ENCODE measurements at regions not wholly inside any gene's neighbourhood (a gene's known extent, or its start where the extent isn't known, plus 50 kb on each side); places are given as distances from the start of the nearest gene placed in this dataset.

DNA sequence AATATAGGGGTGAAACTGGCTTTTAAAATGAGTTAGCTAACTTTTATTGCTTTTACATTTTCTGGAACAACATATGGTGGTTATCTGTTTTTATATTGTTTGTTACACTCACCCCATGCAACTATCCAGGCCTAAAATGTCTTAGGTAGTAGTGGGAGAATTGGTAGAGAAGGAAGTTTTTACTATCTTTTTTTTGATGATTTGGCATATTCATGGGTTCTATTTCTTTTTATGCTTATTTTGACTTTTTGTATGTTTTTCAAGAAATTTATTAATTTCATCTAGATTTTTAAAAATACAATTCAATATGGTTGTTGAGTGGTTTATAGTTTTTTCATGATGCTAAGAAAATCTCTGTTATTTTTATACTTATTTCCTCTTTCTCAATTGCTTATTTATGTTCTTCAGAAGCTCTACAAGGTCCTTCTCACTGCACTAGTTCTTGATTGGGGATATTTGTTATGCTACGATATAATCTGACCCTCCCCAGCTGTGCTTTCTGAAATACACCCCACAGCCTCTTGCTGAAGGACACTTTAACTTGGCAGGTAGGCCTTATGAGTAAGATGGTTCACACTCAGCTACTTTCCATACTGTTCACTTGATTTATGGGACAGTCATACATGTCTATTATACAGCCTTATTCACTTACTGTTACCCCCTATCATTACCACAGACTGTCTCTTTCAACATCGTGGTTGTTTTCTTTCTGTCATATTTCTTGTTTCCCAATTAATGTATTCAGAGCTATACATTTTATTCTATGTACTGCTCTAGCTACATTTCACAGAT lies 431.2 kb downstream of the METTL15 start:
- FAIRE-seq, result no peak

GRCh38 chr11:28537822-28538221 lies 429.6 kb downstream of the METTL15 start:
- no peak for TF ChIP-seq POLR2A (IDR thresholded peaks at IDR 0.05; ENCODE audit: low read depth, low read length)
- no peak for TF ChIP-seq PAX5 (IDR thresholded peaks at IDR 0.05; ENCODE audit: insufficient read depth, low read length, severe bottlenecking)
- no peak for TF ChIP-seq POLR2AphosphoS5 (IDR thresholded peaks at IDR 0.05; ENCODE audit: low read depth, low read length)
- TF ChIP-seq SPI1 (IDR thresholded peaks at IDR 0.05; ENCODE audit: low read depth, low read length), result no peak
- TF ChIP-seq TAF1 (IDR thresholded peaks at IDR 0.05; ENCODE audit: low read depth, low read length), result no peak
- no peak for TF ChIP-seq POU2F2 (IDR thresholded peaks at IDR 0.05; ENCODE audit: low read depth, low read length)
- FAIRE-seq (no peak), DNase-seq (ENCODE audit: insufficient read length, low spot score) (no peak)

More for the DNA sequence above, 431.2 kb downstream of the METTL15 start:
- TF ChIP-seq POU2F2 (IDR thresholded peaks at IDR 0.05; ENCODE audit: low read depth, low read length) (no peak), POLR2A (IDR thresholded peaks at IDR 0.05; ENCODE audit: low read depth, low read length) (no peak), PAX5 (IDR thresholded peaks at IDR 0.05; ENCODE audit: insufficient read depth, low read length, severe bottlenecking) (no peak), SPI1 (IDR thresholded peaks at IDR 0.05; ENCODE audit: low read depth, low read length) (no peak), TAF1 (IDR thresholded peaks at IDR 0.05; ENCODE audit: low read depth, low read length) (no peak), POLR2AphosphoS5 (IDR thresholded peaks at IDR 0.05; ENCODE audit: low read depth, low read length) (no peak)
- DNase-seq (ENCODE audit: insufficient read length, low spot score), result no peak

GRCh38 chr11:28536504-28537267 lies 428.5 kb downstream of the METTL15 start:
- TF ChIP-seq SPI1 (IDR thresholded peaks at IDR 0.05; ENCODE audit: low read depth, low read length), result no peak
- TF ChIP-seq POLR2AphosphoS5 (IDR thresholded peaks at IDR 0.05; ENCODE audit: low read depth, low read length), result no peak
- no peak for TF ChIP-seq PAX5 (IDR thresholded peaks at IDR 0.05; ENCODE audit: insufficient read depth, low read length, severe bottlenecking)
- no peak for TF ChIP-seq POU2F2 (IDR thresholded peaks at IDR 0.05; ENCODE audit: low read depth, low read length)
- no peak for TF ChIP-seq POLR2A (IDR thresholded peaks at IDR 0.05; ENCODE audit: low read depth, low read length)
- no peak for DNase-seq (ENCODE audit: insufficient read length, low spot score)
- FAIRE-seq, result no peak

DNA sequence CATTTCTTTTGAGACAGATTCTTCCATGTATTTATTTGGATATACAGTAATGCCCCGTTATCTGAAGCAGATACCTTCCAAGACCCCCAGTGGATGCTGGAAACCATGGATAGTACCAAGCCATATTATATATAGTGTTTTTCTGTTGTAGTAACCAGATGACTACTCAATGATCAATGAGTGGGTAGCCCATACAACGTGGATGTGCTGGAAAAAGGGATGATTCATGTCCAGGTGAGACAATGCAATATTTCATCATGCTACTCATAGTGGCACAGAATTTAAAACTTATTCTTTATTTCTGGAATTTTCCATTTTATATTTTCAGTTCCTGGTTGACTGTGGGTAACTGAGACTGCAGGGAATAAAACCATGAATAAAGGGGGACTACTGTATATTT lies 427.5 kb downstream of the METTL15 start:
- FAIRE-seq (no peak), DNase-seq (ENCODE audit: insufficient read length, low spot score) (no peak)
- no peak for TF ChIP-seq POLR2AphosphoS5 (IDR thresholded peaks at IDR 0.05; ENCODE audit: low read depth, low read length)
- no peak for TF ChIP-seq POU2F2 (IDR thresholded peaks at IDR 0.05; ENCODE audit: low read depth, low read length)
- TF ChIP-seq TAF1 (IDR thresholded peaks at IDR 0.05; ENCODE audit: low read depth, low read length), result no peak
- no peak for TF ChIP-seq PAX5 (IDR thresholded peaks at IDR 0.05; ENCODE audit: insufficient read depth, low read length, severe bottlenecking)
- no peak for TF ChIP-seq SPI1 (IDR thresholded peaks at IDR 0.05; ENCODE audit: low read depth, low read length)
- no peak for TF ChIP-seq POLR2A (IDR thresholded peaks at IDR 0.05; ENCODE audit: low read depth, low read length)

GRCh38 chr11:28529540-28530410 lies 421.6 kb downstream of the METTL15 start:
- FAIRE-seq (no peak), DNase-seq (ENCODE audit: insufficient read length, low spot score) (no peak)
- TF ChIP-seq SPI1 (IDR thresholded peaks at IDR 0.05; ENCODE audit: low read depth, low read length), result no peak
- no peak for TF ChIP-seq POU2F2 (IDR thresholded peaks at IDR 0.05; ENCODE audit: low read depth, low read length)
- no peak for TF ChIP-seq PAX5 (IDR thresholded peaks at IDR 0.05; ENCODE audit: insufficient read depth, low read length, severe bottlenecking)
- no peak for TF ChIP-seq POLR2A (IDR thresholded peaks at IDR 0.05; ENCODE audit: low read depth, low read length)
- no peak for TF ChIP-seq POLR2AphosphoS5 (IDR thresholded peaks at IDR 0.05; ENCODE audit: low read depth, low read length)
- no peak for TF ChIP-seq TAF1 (IDR thresholded peaks at IDR 0.05; ENCODE audit: low read depth, low read length)

DNA sequence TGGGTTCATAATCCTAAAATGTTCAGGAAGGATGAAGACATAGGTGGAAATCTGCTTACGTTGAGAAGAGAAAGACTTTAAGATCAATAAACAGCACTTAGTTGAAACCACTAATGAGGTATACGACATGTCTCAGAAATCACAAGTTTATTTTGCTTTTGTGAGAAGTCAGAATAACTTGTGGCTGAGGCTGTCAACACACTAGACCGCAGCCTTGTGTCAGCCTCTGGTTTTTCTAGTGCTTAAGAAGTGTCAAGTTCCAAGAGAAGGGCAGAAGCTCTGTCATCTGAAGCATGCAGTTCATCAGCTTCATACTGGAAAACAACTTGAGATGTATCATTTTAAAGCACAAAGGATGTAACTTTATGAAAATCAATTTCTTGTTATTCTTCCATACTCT lies 420.9 kb downstream of the METTL15 start:
- no peak for DNase-seq (ENCODE audit: insufficient read length, low spot score)
- TF ChIP-seq TAF1 (IDR thresholded peaks at IDR 0.05; ENCODE audit: low read depth, low read length), result no peak
- FAIRE-seq, result no peak

DNA sequence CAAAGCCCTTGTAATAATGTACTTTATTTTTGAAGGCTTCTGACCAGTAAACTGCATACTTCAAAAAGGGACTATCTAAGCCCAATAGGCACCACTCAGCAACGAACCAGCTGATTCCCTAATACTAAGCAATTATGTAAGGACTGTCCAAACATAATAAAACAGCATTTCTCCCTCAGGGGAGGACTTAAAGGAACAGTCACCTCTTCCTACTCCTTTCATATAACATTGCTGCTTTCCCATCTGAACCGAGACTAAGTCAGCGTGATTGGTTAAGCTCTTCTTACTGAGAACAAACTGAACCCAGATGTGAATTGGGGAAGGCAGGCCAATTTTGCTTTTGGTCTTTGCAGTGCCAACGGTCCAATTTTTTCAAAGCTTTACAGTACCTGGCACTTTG lies 420.0 kb downstream of the METTL15 start:
- TF ChIP-seq SPI1 (IDR thresholded peaks at IDR 0.05; ENCODE audit: low read depth, low read length) (no peak), POLR2A (IDR thresholded peaks at IDR 0.05; ENCODE audit: low read depth, low read length) (no peak), PAX5 (IDR thresholded peaks at IDR 0.05; ENCODE audit: insufficient read depth, low read length, severe bottlenecking) (no peak), TAF1 (IDR thresholded peaks at IDR 0.05; ENCODE audit: low read depth, low read length) (no peak), POLR2AphosphoS5 (IDR thresholded peaks at IDR 0.05; ENCODE audit: low read depth, low read length) (no peak), POU2F2 (IDR thresholded peaks at IDR 0.05; ENCODE audit: low read depth, low read length) (no peak)
- DNase-seq (ENCODE audit: insufficient read length, low spot score) (no peak), FAIRE-seq (no peak)

GRCh38 chr11:28526406-28526751 lies 418.2 kb downstream of the METTL15 start:
- no peak for DNase-seq (ENCODE audit: insufficient read length, low spot score)
- TF ChIP-seq POU2F2 (IDR thresholded peaks at IDR 0.05; ENCODE audit: low read depth, low read length) (no peak), TAF1 (IDR thresholded peaks at IDR 0.05; ENCODE audit: low read depth, low read length) (no peak), POLR2AphosphoS5 (IDR thresholded peaks at IDR 0.05; ENCODE audit: low read depth, low read length) (no peak), POLR2A (IDR thresholded peaks at IDR 0.05; ENCODE audit: low read depth, low read length) (no peak), SPI1 (IDR thresholded peaks at IDR 0.05; ENCODE audit: low read depth, low read length) (no peak), PAX5 (IDR thresholded peaks at IDR 0.05; ENCODE audit: insufficient read depth, low read length, severe bottlenecking) (no peak)
- no peak for FAIRE-seq
